GM12878 (cell line): ENCODE measurements at regions not wholly inside any gene's neighbourhood (a gene's known extent, or its start where the extent isn't known, plus 50 kb on each side); places are given as distances from the start of the nearest gene placed in this dataset.

Experiments used
- ATF2 ChIP-seq: IDR thresholded peaks from 2 replicates; pipeline ENCODE4 v1.6.1; 2012; ENCODE audit warnings: low read length, inconsistent platforms
- CEBPB ChIP-seq, 2 experiments: fragments of 150-350 bp in 1 of 2; IDR thresholded peaks; 2 replicates each; pipeline ENCODE4 v1.6.1; 2012 to 2014; ENCODE audit warnings: low read depth in 2 of 2, low read length in 2 of 2, borderline replicate concordance in 1 of 2, inconsistent platforms in 1 of 2
- CTCF ChIP-seq, 3 experiments: IDR thresholded peaks in 2 of 3; conservative IDR thresholded peaks in 1 of 3; 2 replicates each; pipeline ENCODE4 v1.5.1; 2011; ENCODE audit warnings: low read depth in 3 of 3, low read length in 3 of 3, mild to moderate bottlenecking in 3 of 3, control low read depth in 2 of 3, moderate library complexity in 2 of 3, inconsistent platforms in 1 of 3, mixed read lengths in 1 of 3; ENCODE audit not compliant: control insufficient read depth in 2 of 3, insufficient read depth in 1 of 3; ENCODE audit errors: extremely low read depth in 1 of 3
- EP300 ChIP-seq, 2 experiments: fragments of 150-350 bp in 1 of 2; IDR thresholded peaks; 2 replicates each; pipeline ENCODE4 v1.6.1; 2011 to 2012; ENCODE audit warnings: low read depth in 2 of 2, low read length in 2 of 2, borderline replicate concordance in 1 of 2, improper control_type of control experiment in 1 of 2, inconsistent platforms in 1 of 2; ENCODE audit not compliant: control insufficient read depth in 1 of 2
- EZH2 ChIP-seq: IDR thresholded peaks from 2 replicates; pipeline ENCODE4 v1.6.1; 2012; ENCODE audit warnings: low read depth, mild to moderate bottlenecking, control low read depth, inconsistent platforms, low read length, borderline replicate concordance; ENCODE audit not compliant: control insufficient read depth
- FOXK2 ChIP-seq: fragments of 450-650 bp; IDR thresholded peaks from 2 replicates; pipeline ENCODE4 v1.6.1; 2017; ENCODE audit warnings: mild to moderate bottlenecking, moderate library complexity
- IKZF1 ChIP-seq: fragments of 450-650 bp; conservative IDR thresholded peaks from 2 replicates; pipeline ENCODE4 v1.6.1; 2017; ENCODE audit warnings: antibody characterized with exemption, mild to moderate bottlenecking
- RFX5 ChIP-seq: IDR thresholded peaks from 2 replicates; pipeline ENCODE4 v1.6.1; 2011; ENCODE audit warnings: low read depth, low read length, improper control_type of control experiment
- SIN3A ChIP-seq: IDR thresholded peaks from 2 replicates; pipeline ENCODE4 v1.6.1; 2012; ENCODE audit warnings: low read depth, low read length, improper control_type of control experiment
- SMC3 ChIP-seq: IDR thresholded peaks from 2 replicates; pipeline ENCODE4 v1.6.1; 2011; ENCODE audit warnings: low read length, improper control_type of control experiment, borderline replicate concordance
- TCF12 ChIP-seq: IDR thresholded peaks from 2 replicates; pipeline ENCODE4 v1.6.1; 2011; ENCODE audit warnings: low read depth, mild to moderate bottlenecking, low read length
- TF ChIP-seq, protein P1 (sequence below): IDR thresholded peaks from 2 replicates; pipeline ENCODE4 v1.6.1; 2012; ENCODE audit warnings: mild to moderate bottlenecking, low read depth, low read length
- TF ChIP-seq, protein P2 (sequence below): fragments of 450-650 bp; IDR thresholded peaks from 2 replicates; pipeline ENCODE4 v1.6.1; 2018; ENCODE audit warnings: mild to moderate bottlenecking, low read depth, moderate library complexity; ENCODE audit not compliant: partially characterized antibody

DNA sequence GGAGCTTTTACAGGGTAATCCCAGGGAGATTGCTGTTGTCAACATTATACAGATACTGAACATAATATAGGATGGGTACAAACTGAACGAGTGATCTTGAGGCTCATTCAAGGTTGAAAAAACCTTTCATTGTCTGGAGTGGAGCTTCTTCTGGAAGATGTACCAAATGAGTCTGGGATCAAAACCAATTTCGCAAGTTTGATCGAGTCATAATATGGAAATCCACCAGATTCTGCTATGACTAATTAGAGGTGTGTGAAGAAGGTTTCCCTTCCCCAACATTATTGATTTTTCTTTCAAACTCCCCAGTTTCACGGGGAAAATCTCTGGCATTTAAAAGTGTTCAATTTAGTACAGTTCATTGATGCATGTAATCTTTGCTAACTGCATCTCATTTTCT lies 324.1 kb downstream of the ZFHX3 start:
- TF ChIP-seq CTCF (IDR thresholded peaks at IDR 0.05 in 2 of 3, conservative IDR thresholded peaks at IDR 0.05 in 1 of 3; ENCODE audit: control insufficient read depth in 2 of 3, extremely low read depth in 1 of 3, insufficient read depth in 1 of 3, low read depth in 3 of 3, low read length in 3 of 3) (no peak), EZH2 (no peak), IKZF1 (no peak), FOXK2 (no peak), SMC3 (no peak), EP300 (IDR thresholded peaks at IDR 0.05; ENCODE audit: borderline replicate concordance in 1 of 2, control insufficient read depth in 1 of 2, low read depth in 2 of 2, low read length in 2 of 2) (no peak), SIN3A (no peak), CEBPB (IDR thresholded peaks at IDR 0.05; ENCODE audit: borderline replicate concordance in 1 of 2, low read depth in 2 of 2, low read length in 2 of 2) (no peak), TCF12 (no peak), RFX5 (no peak), ATF2 (no peak)
- TF ChIP-seq, protein P1, sequence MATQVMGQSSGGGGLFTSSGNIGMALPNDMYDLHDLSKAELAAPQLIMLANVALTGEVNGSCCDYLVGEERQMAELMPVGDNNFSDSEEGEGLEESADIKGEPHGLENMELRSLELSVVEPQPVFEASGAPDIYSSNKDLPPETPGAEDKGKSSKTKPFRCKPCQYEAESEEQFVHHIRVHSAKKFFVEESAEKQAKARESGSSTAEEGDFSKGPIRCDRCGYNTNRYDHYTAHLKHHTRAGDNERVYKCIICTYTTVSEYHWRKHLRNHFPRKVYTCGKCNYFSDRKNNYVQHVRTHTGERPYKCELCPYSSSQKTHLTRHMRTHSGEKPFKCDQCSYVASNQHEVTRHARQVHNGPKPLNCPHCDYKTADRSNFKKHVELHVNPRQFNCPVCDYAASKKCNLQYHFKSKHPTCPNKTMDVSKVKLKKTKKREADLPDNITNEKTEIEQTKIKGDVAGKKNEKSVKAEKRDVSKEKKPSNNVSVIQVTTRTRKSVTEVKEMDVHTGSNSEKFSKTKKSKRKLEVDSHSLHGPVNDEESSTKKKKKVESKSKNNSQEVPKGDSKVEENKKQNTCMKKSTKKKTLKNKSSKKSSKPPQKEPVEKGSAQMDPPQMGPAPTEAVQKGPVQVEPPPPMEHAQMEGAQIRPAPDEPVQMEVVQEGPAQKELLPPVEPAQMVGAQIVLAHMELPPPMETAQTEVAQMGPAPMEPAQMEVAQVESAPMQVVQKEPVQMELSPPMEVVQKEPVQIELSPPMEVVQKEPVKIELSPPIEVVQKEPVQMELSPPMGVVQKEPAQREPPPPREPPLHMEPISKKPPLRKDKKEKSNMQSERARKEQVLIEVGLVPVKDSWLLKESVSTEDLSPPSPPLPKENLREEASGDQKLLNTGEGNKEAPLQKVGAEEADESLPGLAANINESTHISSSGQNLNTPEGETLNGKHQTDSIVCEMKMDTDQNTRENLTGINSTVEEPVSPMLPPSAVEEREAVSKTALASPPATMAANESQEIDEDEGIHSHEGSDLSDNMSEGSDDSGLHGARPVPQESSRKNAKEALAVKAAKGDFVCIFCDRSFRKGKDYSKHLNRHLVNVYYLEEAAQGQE = no peak
- TF ChIP-seq, protein P2, sequence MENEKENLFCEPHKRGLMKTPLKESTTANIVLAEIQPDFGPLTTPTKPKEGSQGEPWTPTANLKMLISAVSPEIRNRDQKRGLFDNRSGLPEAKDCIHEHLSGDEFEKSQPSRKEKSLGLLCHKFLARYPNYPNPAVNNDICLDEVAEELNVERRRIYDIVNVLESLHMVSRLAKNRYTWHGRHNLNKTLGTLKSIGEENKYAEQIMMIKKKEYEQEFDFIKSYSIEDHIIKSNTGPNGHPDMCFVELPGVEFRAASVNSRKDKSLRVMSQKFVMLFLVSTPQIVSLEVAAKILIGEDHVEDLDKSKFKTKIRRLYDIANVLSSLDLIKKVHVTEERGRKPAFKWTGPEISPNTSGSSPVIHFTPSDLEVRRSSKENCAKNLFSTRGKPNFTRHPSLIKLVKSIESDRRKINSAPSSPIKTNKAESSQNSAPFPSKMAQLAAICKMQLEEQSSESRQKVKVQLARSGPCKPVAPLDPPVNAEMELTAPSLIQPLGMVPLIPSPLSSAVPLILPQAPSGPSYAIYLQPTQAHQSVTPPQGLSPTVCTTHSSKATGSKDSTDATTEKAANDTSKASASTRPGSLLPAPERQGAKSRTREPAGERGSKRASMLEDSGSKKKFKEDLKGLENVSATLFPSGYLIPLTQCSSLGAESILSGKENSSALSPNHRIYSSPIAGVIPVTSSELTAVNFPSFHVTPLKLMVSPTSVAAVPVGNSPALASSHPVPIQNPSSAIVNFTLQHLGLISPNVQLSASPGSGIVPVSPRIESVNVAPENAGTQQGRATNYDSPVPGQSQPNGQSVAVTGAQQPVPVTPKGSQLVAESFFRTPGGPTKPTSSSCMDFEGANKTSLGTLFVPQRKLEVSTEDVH = no peak
